ENCODE measurements at regions not wholly inside any gene's neighbourhood (a gene's known extent, or its start where the extent isn't known, plus 50 kb on each side); places are given as distances from the start of the nearest gene placed in this dataset.

GRCh38 chr20:60813066-60813465, 439.0 kb upstream of the CDH4 start:
- no peaks in the 10 kb centered on the region; the same call in 1 of the 2 replicates for H3K9me3 ChIP-seq
- H3K36me3 ChIP-seq (replicated peaks): no peaks in the 10 kb centered on the region
- in situ Hi-C loops (cut with MboI; ENCODE audit: low sequenced_read_pairs): no loop called here
- no peaks in the 10 kb centered on the region for H3K4me1 ChIP-seq
- DNase-seq (ENCODE audit: low spot score in 2 of 2): no peak
- H3K27me3 ChIP-seq (ENCODE audit: low read depth): no peaks in the 10 kb centered on the region
- no peak overlapping the region for H3K4me3 ChIP-seq

- in situ Hi-C loops (cut with MboI; ENCODE audit: low sequenced_read_pairs): no loop called here
- no peaks in the 10 kb centered on the region for H3K36me3 ChIP-seq (replicated peaks)
- no peak for DNase-seq (ENCODE audit: low spot score in 2 of 2)
- no peaks in the 10 kb centered on the region; the same call in 1 of the 2 replicates for H3K9me3 ChIP-seq
- H3K4me1 ChIP-seq: no peaks in the 10 kb centered on the region
- no peak overlapping the region for H3K4me3 ChIP-seq
- no peaks in the 10 kb centered on the region for H3K27me3 ChIP-seq (ENCODE audit: low read depth)
Measured at GRCh38 chr20:60815656-60816055, 436.4 kb upstream of the CDH4 start.

GRCh38 chr20:60816901-60817300, 435.2 kb upstream of the CDH4 start:
- Histone ChIP-seq H3K27me3 (ENCODE audit: low read depth) (no peaks in the 10 kb centered on the region), H3K36me3 (replicated peaks) (no peaks in the 10 kb centered on the region), H3K4me1 (no peaks in the 10 kb centered on the region), H3K4me3 (no peak overlapping the region), H3K9me3 (no peaks in the 10 kb centered on the region; the same call in 1 of the 2 replicates)
- no peak for DNase-seq (ENCODE audit: low spot score in 2 of 2)
- in situ Hi-C loops (cut with MboI; ENCODE audit: low sequenced_read_pairs): no loop called here

- H3K4me3 ChIP-seq: no peak overlapping the region
- H3K9me3 ChIP-seq: no peaks in the 10 kb centered on the region; the same call in 1 of the 2 replicates
- H3K36me3 ChIP-seq (replicated peaks): no peaks in the 10 kb centered on the region
- H3K4me1 ChIP-seq: no peaks in the 10 kb centered on the region
- no peak for DNase-seq (ENCODE audit: low spot score in 2 of 2)
- in situ Hi-C loops (cut with MboI; ENCODE audit: low sequenced_read_pairs): no loop called here
- no peaks in the 10 kb centered on the region for H3K27me3 ChIP-seq (ENCODE audit: low read depth)
Measured at GRCh38 chr20:60817891-60818290, 434.2 kb upstream of the CDH4 start.

GRCh38 chr20:60819511-60819910, 432.6 kb upstream of the CDH4 start:
- H3K4me1 ChIP-seq: no peaks in the 10 kb centered on the region
- in situ Hi-C loops (cut with MboI; ENCODE audit: low sequenced_read_pairs): no loop called here
- H3K9me3 ChIP-seq: no peaks in the 10 kb centered on the region
- no peaks in the 10 kb centered on the region for H3K27me3 ChIP-seq (ENCODE audit: low read depth)
- H3K36me3 ChIP-seq (replicated peaks): no peaks in the 10 kb centered on the region
- H3K4me3 ChIP-seq: no peak overlapping the region
- DNase-seq (ENCODE audit: low spot score in 2 of 2): no peak

- in situ Hi-C loops (cut with MboI; ENCODE audit: low sequenced_read_pairs): no loop called here
- no peaks in the 10 kb centered on the region for H3K4me1 ChIP-seq
- H3K9me3 ChIP-seq: no peaks in the 10 kb centered on the region
- no peaks in the 10 kb centered on the region for H3K27me3 ChIP-seq (ENCODE audit: low read depth)
- H3K4me3 ChIP-seq: no peak overlapping the region
- no peak for DNase-seq (ENCODE audit: low spot score in 2 of 2)
- H3K36me3 ChIP-seq (replicated peaks): no peaks in the 10 kb centered on the region
Measured at GRCh38 chr20:60820149-60820548, 431.9 kb upstream of the CDH4 start.

GRCh38 chr20:60820918-60821317, 431.1 kb upstream of the CDH4 start:
- Histone ChIP-seq H3K9me3 (no peaks in the 10 kb centered on the region), H3K27me3 (ENCODE audit: low read depth) (no peaks in the 10 kb centered on the region), H3K36me3 (replicated peaks) (no peaks in the 10 kb centered on the region), H3K4me1 (no peaks in the 10 kb centered on the region), H3K4me3 (no peak overlapping the region)
- in situ Hi-C loops (cut with MboI; ENCODE audit: low sequenced_read_pairs): no loop called here
- DNase-seq (ENCODE audit: low spot score in 2 of 2): no peak

GRCh38 chr20:60822699-60823607, 429.1 kb upstream of the CDH4 start:
- no peak overlapping the region for H3K4me3 ChIP-seq
- no peaks in the 10 kb centered on the region for H3K4me1 ChIP-seq
- in situ Hi-C loops (cut with MboI; ENCODE audit: low sequenced_read_pairs): no loop called here
- H3K27me3 ChIP-seq (ENCODE audit: low read depth): no peaks in the 10 kb centered on the region
- no peak for DNase-seq (ENCODE audit: low spot score in 2 of 2)
- H3K36me3 ChIP-seq (replicated peaks): no peaks in the 10 kb centered on the region
- no peaks in the 10 kb centered on the region for H3K9me3 ChIP-seq

- Histone ChIP-seq H3K4me3 (no peak overlapping the region), H3K9me3 (no peaks in the 10 kb centered on the region), H3K4me1 (no peaks in the 10 kb centered on the region), H3K27me3 (ENCODE audit: low read depth) (no peaks in the 10 kb centered on the region), H3K36me3 (replicated peaks) (no peaks in the 10 kb centered on the region)
- in situ Hi-C loops (cut with MboI; ENCODE audit: low sequenced_read_pairs): loop anchor here (25.0 kb wide), 1 partner anchor 101 kb away; no protein-coding TSS in a partner anchor
- DNase-seq (ENCODE audit: low spot score in 2 of 2): no peak
Measured at GRCh38 chr20:60835876-60836275, 416.2 kb upstream of the CDH4 start.

GRCh38 chr20:60837173-60837770, 414.8 kb upstream of the CDH4 start:
- Histone ChIP-seq H3K4me1 (no peaks in the 10 kb centered on the region), H3K9me3 (no peaks in the 10 kb centered on the region), H3K36me3 (replicated peaks) (no peaks in the 10 kb centered on the region), H3K4me3 (no peak overlapping the region), H3K27me3 (ENCODE audit: low read depth) (no peaks in the 10 kb centered on the region)
- in situ Hi-C loops (cut with MboI; ENCODE audit: low sequenced_read_pairs): loop anchor here (25.0 kb wide), 1 partner anchor 100 kb away; no protein-coding TSS in a partner anchor
- DNase-seq (ENCODE audit: low spot score in 2 of 2): no peak

GRCh38 chr20:60838297-60838696, 413.8 kb upstream of the CDH4 start:
- in situ Hi-C loops (cut with MboI; ENCODE audit: low sequenced_read_pairs): loop anchor here (25.0 kb wide), 1 partner anchor 99 kb away; no protein-coding TSS in a partner anchor
- no peak for DNase-seq (ENCODE audit: low spot score in 2 of 2)
- no peak overlapping the region for H3K4me3 ChIP-seq
- no peaks in the 10 kb centered on the region for H3K36me3 ChIP-seq (replicated peaks)
- H3K4me1 ChIP-seq: no peaks in the 10 kb centered on the region
- no peaks in the 10 kb centered on the region for H3K27me3 ChIP-seq (ENCODE audit: low read depth)
- no peaks in the 10 kb centered on the region for H3K9me3 ChIP-seq

GRCh38 chr20:60840971-60841370, 411.1 kb upstream of the CDH4 start:
- Histone ChIP-seq H3K4me3 (no peak overlapping the region), H3K27me3 (ENCODE audit: low read depth) (no peaks in the 10 kb centered on the region), H3K9me3 (no peaks in the 10 kb centered on the region; the same call in 1 of the 2 replicates), H3K36me3 (replicated peaks) (no peaks in the 10 kb centered on the region), H3K4me1 (no peaks in the 10 kb centered on the region)
- in situ Hi-C loops (cut with MboI; ENCODE audit: low sequenced_read_pairs): loop anchor here (25.0 kb wide), 1 partner anchor 96 kb away; no protein-coding TSS in a partner anchor
- no peak for DNase-seq (ENCODE audit: low spot score in 2 of 2)

- Histone ChIP-seq H3K4me3 (no peak overlapping the region), H3K27me3 (ENCODE audit: low read depth) (no peaks in the 10 kb centered on the region), H3K4me1 (no peaks in the 10 kb centered on the region), H3K9me3 (no peaks in the 10 kb centered on the region; the same call in 1 of the 2 replicates), H3K36me3 (replicated peaks) (no peaks in the 10 kb centered on the region)
- in situ Hi-C loops (cut with MboI; ENCODE audit: low sequenced_read_pairs): loop anchor here (25.0 kb wide), 1 partner anchor 92 kb away; no protein-coding TSS in a partner anchor
- no peak for DNase-seq (ENCODE audit: low spot score in 2 of 2)
Measured at GRCh38 chr20:60845146-60845545, 406.9 kb upstream of the CDH4 start.
